ENCODE measurements at regions not wholly inside any gene's neighbourhood (a gene's known extent, or its start where the extent isn't known, plus 50 kb on each side); places are given as distances from the start of the nearest gene placed in this dataset.

DNA sequence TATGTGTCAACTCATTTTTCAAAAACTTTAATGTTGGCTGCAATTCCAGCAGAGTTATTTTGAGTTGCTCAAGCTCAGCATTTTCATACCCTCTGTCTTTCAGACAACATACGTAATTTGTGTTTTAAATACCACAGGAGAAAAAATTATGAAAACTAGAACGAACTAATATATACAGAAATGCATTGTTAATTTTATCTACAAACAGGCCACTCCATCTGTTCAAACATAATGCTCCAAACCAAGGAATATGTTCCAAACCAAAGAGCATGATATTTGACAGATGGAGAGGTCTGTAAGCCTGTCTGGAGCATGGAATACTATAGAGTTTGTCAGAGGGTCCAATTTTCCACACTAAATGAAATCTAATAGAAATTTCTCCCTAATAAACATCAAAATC lies 536.2 kb upstream of the FSIP2 start:
- DNase-seq (ENCODE audit: insufficient read length, low spot score, missing footprints), result no peak
- Histone ChIP-seq H3K27me3 (ENCODE audit: insufficient read depth, low read length) (no peaks in the 10 kb centered on the region), H4K20me1 (ENCODE audit: insufficient read depth, low read length) (no peaks in the 10 kb centered on the region), H3K79me2 (ENCODE audit: insufficient read depth, low read length) (no peaks in the 10 kb centered on the region), H3K9me3 (ENCODE audit: low read depth, low read length) (no peaks in the 10 kb centered on the region), H2AFZ (ENCODE audit: low read length) (no peak overlapping the region), H3K4me3 (ENCODE audit: insufficient read depth, low read length) (no peak overlapping the region), H3K4me2 (ENCODE audit: insufficient read depth, low read length) (no peak overlapping the region), H3K4me1 (ENCODE audit: insufficient read depth, low read length) (no peaks in the 10 kb centered on the region), H3K27ac (ENCODE audit: low read depth, low read length) (no peak overlapping the region), H3K36me3 (ENCODE audit: insufficient read depth, low read length) (no peaks in the 10 kb centered on the region)
- TF ChIP-seq, protein P1, sequence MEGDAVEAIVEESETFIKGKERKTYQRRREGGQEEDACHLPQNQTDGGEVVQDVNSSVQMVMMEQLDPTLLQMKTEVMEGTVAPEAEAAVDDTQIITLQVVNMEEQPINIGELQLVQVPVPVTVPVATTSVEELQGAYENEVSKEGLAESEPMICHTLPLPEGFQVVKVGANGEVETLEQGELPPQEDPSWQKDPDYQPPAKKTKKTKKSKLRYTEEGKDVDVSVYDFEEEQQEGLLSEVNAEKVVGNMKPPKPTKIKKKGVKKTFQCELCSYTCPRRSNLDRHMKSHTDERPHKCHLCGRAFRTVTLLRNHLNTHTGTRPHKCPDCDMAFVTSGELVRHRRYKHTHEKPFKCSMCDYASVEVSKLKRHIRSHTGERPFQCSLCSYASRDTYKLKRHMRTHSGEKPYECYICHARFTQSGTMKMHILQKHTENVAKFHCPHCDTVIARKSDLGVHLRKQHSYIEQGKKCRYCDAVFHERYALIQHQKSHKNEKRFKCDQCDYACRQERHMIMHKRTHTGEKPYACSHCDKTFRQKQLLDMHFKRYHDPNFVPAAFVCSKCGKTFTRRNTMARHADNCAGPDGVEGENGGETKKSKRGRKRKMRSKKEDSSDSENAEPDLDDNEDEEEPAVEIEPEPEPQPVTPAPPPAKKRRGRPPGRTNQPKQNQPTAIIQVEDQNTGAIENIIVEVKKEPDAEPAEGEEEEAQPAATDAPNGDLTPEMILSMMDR (IDR thresholded peaks at IDR 0.05; ENCODE audit: extremely low read depth, low read depth, low read length), result no peak

DNA sequence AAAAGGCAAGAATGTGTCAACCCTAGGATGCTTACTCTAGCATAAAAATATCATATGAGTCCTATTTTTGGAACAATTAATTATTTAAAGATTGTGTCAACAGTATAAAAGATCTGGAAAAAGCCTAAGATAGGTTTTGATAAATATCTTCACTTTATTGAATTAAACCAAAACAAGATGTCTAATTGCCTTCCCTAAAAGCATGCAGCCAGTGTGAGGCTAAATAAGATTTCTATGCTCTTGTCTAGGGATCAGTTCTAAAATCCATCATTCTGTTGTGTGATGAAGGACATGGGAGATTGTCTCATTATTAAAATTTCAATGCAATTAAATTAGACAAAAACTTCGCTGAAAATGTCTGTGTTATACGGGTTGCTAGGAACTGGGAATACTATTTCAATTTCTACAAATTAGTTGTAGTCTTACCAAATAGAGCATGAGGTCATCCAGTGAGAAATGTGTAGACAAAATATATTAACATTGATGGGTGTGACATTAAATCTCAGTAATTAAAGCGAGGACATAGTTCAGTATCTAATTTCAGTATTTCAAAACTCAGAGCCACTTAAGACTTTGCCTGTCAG lies 535.6 kb upstream of the FSIP2 start:
- H2AFZ ChIP-seq (ENCODE audit: low read length), result no peak overlapping the region
- H4K20me1 ChIP-seq (ENCODE audit: insufficient read depth, low read length), result no peaks in the 10 kb centered on the region
- no peak overlapping the region for H3K27ac ChIP-seq (ENCODE audit: low read depth, low read length)
- no peaks in the 10 kb centered on the region for H3K36me3 ChIP-seq (ENCODE audit: insufficient read depth, low read length)
- no peaks in the 10 kb centered on the region for H3K9me3 ChIP-seq (ENCODE audit: low read depth, low read length)
- no peak overlapping the region for H3K4me3 ChIP-seq (ENCODE audit: insufficient read depth, low read length)
- H3K79me2 ChIP-seq (ENCODE audit: insufficient read depth, low read length), result no peaks in the 10 kb centered on the region
- H3K4me1 ChIP-seq (ENCODE audit: insufficient read depth, low read length), result no peaks in the 10 kb centered on the region
- no peaks in the 10 kb centered on the region for H3K27me3 ChIP-seq (ENCODE audit: insufficient read depth, low read length)
- H3K4me2 ChIP-seq (ENCODE audit: insufficient read depth, low read length), result no peak overlapping the region
- no peak for DNase-seq (ENCODE audit: insufficient read length, low spot score, missing footprints)
- TF ChIP-seq, protein P1 (IDR thresholded peaks at IDR 0.05; ENCODE audit: extremely low read depth, low read depth, low read length), result no peak

DNA sequence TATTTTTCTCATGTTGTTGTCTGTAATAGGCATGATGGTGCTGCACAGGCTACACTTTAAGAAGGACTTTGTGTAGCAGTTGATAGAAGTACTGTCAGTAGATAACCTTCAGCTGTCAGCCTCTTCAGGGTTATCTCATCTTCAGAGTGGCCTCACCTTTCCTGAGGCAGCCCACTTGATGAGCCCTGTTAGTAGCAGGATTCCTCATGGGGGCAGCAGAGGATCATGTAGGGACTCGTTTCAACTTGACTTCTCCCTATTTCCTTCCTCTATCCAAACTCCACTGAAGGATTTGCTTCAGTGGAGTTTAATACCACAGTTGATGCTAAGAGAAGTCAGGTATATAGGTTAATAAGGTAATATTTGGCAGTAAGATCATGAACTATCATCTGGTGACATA lies 530.3 kb upstream of the FSIP2 start:
- Histone ChIP-seq H3K4me3 (ENCODE audit: insufficient read depth, low read length) (no peak overlapping the region), H3K4me2 (ENCODE audit: insufficient read depth, low read length) (no peak overlapping the region), H3K36me3 (ENCODE audit: insufficient read depth, low read length) (no peaks in the 10 kb centered on the region), H2AFZ (ENCODE audit: low read length) (no peak overlapping the region), H3K9me3 (ENCODE audit: low read depth, low read length) (no peaks in the 10 kb centered on the region), H3K27ac (ENCODE audit: low read depth, low read length) (no peak overlapping the region), H4K20me1 (ENCODE audit: insufficient read depth, low read length) (no peaks in the 10 kb centered on the region), H3K4me1 (ENCODE audit: insufficient read depth, low read length) (no peaks in the 10 kb centered on the region), H3K79me2 (ENCODE audit: insufficient read depth, low read length) (no peaks in the 10 kb centered on the region), H3K27me3 (ENCODE audit: insufficient read depth, low read length) (no peaks in the 10 kb centered on the region)
- TF ChIP-seq, protein P1 (IDR thresholded peaks at IDR 0.05; ENCODE audit: extremely low read depth, low read depth, low read length), result no peak
- DNase-seq (ENCODE audit: insufficient read length, low spot score, missing footprints), result no peak

DNA sequence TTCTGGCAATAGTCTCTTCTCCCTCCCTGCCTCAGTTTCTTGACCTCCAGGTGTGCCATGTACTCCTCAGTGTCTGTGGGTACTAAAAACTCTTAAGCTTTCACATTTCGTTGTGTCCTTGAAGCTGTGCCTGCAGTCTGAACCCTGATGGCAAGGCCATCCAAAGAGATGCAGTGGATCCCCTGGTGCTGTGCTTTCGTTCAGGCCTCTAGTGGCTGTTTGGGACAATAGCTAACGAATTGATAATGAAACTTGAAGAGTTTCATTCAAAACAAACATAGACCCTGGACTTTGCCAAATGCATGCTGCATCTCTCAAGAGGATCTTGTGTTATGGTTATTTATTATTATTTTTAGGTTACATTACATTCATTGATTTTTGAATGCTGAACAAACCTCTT lies 523.1 kb upstream of the FSIP2 start:
- no peaks in the 10 kb centered on the region for H3K4me1 ChIP-seq (ENCODE audit: insufficient read depth, low read length)
- H3K4me3 ChIP-seq (ENCODE audit: insufficient read depth, low read length), result no peak overlapping the region
- no peak overlapping the region for H2AFZ ChIP-seq (ENCODE audit: low read length)
- H3K27me3 ChIP-seq (ENCODE audit: insufficient read depth, low read length), result no peaks in the 10 kb centered on the region
- no peak overlapping the region for H3K4me2 ChIP-seq (ENCODE audit: insufficient read depth, low read length)
- no peaks in the 10 kb centered on the region for H3K79me2 ChIP-seq (ENCODE audit: insufficient read depth, low read length)
- H3K36me3 ChIP-seq (ENCODE audit: insufficient read depth, low read length), result no peaks in the 10 kb centered on the region
- no peak for DNase-seq (ENCODE audit: insufficient read length, low spot score, missing footprints)
- H4K20me1 ChIP-seq (ENCODE audit: insufficient read depth, low read length), result no peaks in the 10 kb centered on the region
- H3K27ac ChIP-seq (ENCODE audit: low read depth, low read length), result no peak overlapping the region
- H3K9me3 ChIP-seq (ENCODE audit: low read depth, low read length), result no peaks in the 10 kb centered on the region
- TF ChIP-seq, protein P1 (IDR thresholded peaks at IDR 0.05; ENCODE audit: extremely low read depth, low read depth, low read length), result no peak
